H9 (cell line): ENCODE measurements at regions not wholly inside any gene's neighbourhood (a gene's known extent, or its start where the extent isn't known, plus 50 kb on each side); places are given as distances from the start of the nearest gene placed in this dataset.

ENCODE experiments used
- DNase-seq: peaks from one replicate; pipeline ENCODE4 v3.0.0-alpha.2; 2017
- H2AFZ ChIP-seq: one replicate; pipeline ENCODE4 v1.6.1; 2013; ENCODE audit warnings: mild to moderate bottlenecking, low read length, control low read depth, moderate library complexity
- H2AK5ac ChIP-seq: 2 replicates; pipeline ENCODE4 v1.6.1; 2013; ENCODE audit warnings: low read length, control low read depth, mixed read lengths; ENCODE audit not compliant: insufficient read length
- H2BK120ac ChIP-seq: one replicate; pipeline ENCODE4 v1.6.1; 2013; ENCODE audit warnings: low read depth, mild to moderate bottlenecking, low read length, control low read depth, inconsistent platforms; ENCODE audit not compliant: poor library complexity, severe bottlenecking
- H2BK12ac ChIP-seq: 2 replicates; pipeline ENCODE4 v1.6.1; 2013; ENCODE audit warnings: low read length, control low read depth, mixed read lengths, low read depth; ENCODE audit not compliant: insufficient read length
- H2BK15ac ChIP-seq: 2 replicates; pipeline ENCODE4 v1.6.1; 2013; ENCODE audit warnings: low read depth, low read length, control low read depth
- H2BK20ac ChIP-seq: one replicate; pipeline ENCODE4 v1.6.1; 2013; ENCODE audit warnings: low read depth, mild to moderate bottlenecking, low read length, control low read depth, inconsistent platforms; ENCODE audit not compliant: poor library complexity, severe bottlenecking
- H2BK5ac ChIP-seq: 2 replicates; pipeline ENCODE4 v1.6.1; 2013; ENCODE audit warnings: low read length, control low read depth, mixed read lengths; ENCODE audit not compliant: insufficient read length
- H3K14ac ChIP-seq: 2 replicates; pipeline ENCODE4 v1.6.1; 2013; ENCODE audit warnings: low read length, control low read depth; ENCODE audit not compliant: insufficient read depth
- H3K18ac ChIP-seq: 2 replicates; pipeline ENCODE4 v1.6.1; 2013; ENCODE audit warnings: low read depth, mild to moderate bottlenecking, mixed read lengths, low read length, control low read depth; ENCODE audit not compliant: insufficient read length
- H3K23ac ChIP-seq: 2 replicates; pipeline ENCODE4 v1.6.1; 2013; ENCODE audit warnings: low read length, control low read depth, mixed read lengths, low read depth; ENCODE audit not compliant: insufficient read length
- H3K23me2 ChIP-seq: 2 replicates; pipeline ENCODE4 v1.6.1; 2013; ENCODE audit warnings: low read depth, mild to moderate bottlenecking, mixed read lengths, low read length, control low read depth; ENCODE audit not compliant: insufficient read length, poor library complexity, severe bottlenecking
- H3K27ac ChIP-seq: 2 replicates; pipeline ENCODE4 v1.5.1; 2013; ENCODE audit warnings: low read length, control low read depth, mixed read lengths, low read depth; ENCODE audit not compliant: insufficient read length
- H3K27me3 ChIP-seq: 2 replicates; pipeline ENCODE4 v1.6.1; 2013; ENCODE audit warnings: low read length, control low read depth, inconsistent platforms; ENCODE audit not compliant: insufficient read depth
- H3K4ac ChIP-seq: 2 replicates; pipeline ENCODE4 v1.6.1; 2013; ENCODE audit warnings: low read depth, mild to moderate bottlenecking, control low read depth, inconsistent platforms, low read length, moderate library complexity
- H3K4me1 ChIP-seq: 2 replicates; pipeline ENCODE4 v1.6.1; 2013; ENCODE audit warnings: low read length, control low read depth, inconsistent platforms; ENCODE audit not compliant: insufficient read depth
- H3K4me2 ChIP-seq: 2 replicates; pipeline ENCODE4 v1.6.1; 2013; ENCODE audit warnings: low read length, control low read depth, mixed read lengths; ENCODE audit not compliant: insufficient read length, insufficient read depth
- H3K56ac ChIP-seq: 2 replicates; pipeline ENCODE4 v1.6.1; 2013; ENCODE audit warnings: low read depth, mild to moderate bottlenecking, mixed read lengths, low read length, control low read depth; ENCODE audit not compliant: insufficient read length
- H3K79me1 ChIP-seq: 2 replicates; pipeline ENCODE4 v1.6.1; 2013; ENCODE audit warnings: low read depth, mild to moderate bottlenecking, moderate library complexity, low read length, control low read depth, inconsistent platforms; ENCODE audit not compliant: insufficient read depth, poor library complexity, severe bottlenecking
- H3K79me2 ChIP-seq: 2 replicates; pipeline ENCODE4 v1.6.1; 2013; ENCODE audit warnings: low read length, control low read depth, inconsistent platforms; ENCODE audit not compliant: insufficient read depth
- H3K9ac ChIP-seq: 2 replicates; pipeline ENCODE4 v1.6.1; 2013; ENCODE audit warnings: low read length, control low read depth, mixed read lengths; ENCODE audit not compliant: insufficient read length; ENCODE audit errors: extremely low read depth
- H3K9me3 ChIP-seq: one replicate; pipeline ENCODE4 v1.6.1; 2013; ENCODE audit warnings: low read depth, low read length, inconsistent platforms; ENCODE audit not compliant: control insufficient read depth
- H3T11ph ChIP-seq: one replicate; pipeline ENCODE4 v1.6.1; 2013; ENCODE audit warnings: mild to moderate bottlenecking, low read length, control low read depth, inconsistent platforms
- H4K20me1 ChIP-seq: one replicate; pipeline ENCODE4 v1.6.1; 2013; ENCODE audit not compliant: control insufficient read depth, insufficient read length, insufficient read depth
- H4K5ac ChIP-seq: 2 replicates; pipeline ENCODE4 v1.6.1; 2013; ENCODE audit warnings: low read depth, mild to moderate bottlenecking, mixed read lengths, low read length, control low read depth; ENCODE audit not compliant: insufficient read length
- H4K8ac ChIP-seq: replicated peaks from 2 replicates; pipeline ENCODE4 v1.6.1; 2013; ENCODE audit warnings: low read length, control low read depth, mixed read lengths, low read depth; ENCODE audit not compliant: insufficient read length
- H4K91ac ChIP-seq: 2 replicates; pipeline ENCODE4 v1.6.1; 2013; ENCODE audit warnings: low read depth, mild to moderate bottlenecking, moderate library complexity, mixed read lengths, low read length, control low read depth; ENCODE audit not compliant: insufficient read length
- H3K27ac Mint-ChIP-seq, 3 experiments: 2 replicates in 2 of 3; 3 replicates in 1 of 3; pipeline ENCODE4 v1.8.0; 2020 to 2021; ENCODE audit warnings: mixed read lengths in 3 of 3, mild to moderate bottlenecking in 1 of 3, moderate library complexity in 1 of 3
- H3K27me3 Mint-ChIP-seq: 2 replicates; pipeline ENCODE4 v1.8.0; 2021; ENCODE audit warnings: low read depth, mild to moderate bottlenecking, moderate library complexity, mixed read lengths
- H3K36me3 Mint-ChIP-seq, 3 experiments: 2 replicates in 2 of 3; 3 replicates in 1 of 3; pipeline ENCODE4 v1.8.0; 2020 to 2021; ENCODE audit warnings: low read depth in 3 of 3, mixed read lengths in 3 of 3; ENCODE audit not compliant: insufficient read depth in 1 of 3
- H3K4me1 Mint-ChIP-seq, 2 experiments: 2 replicates each; pipeline ENCODE4 v1.8.0; 2020; ENCODE audit warnings: mixed read lengths in 2 of 2
- H3K4me3 Mint-ChIP-seq, 2 experiments: 2 replicates in 1 of 2; 3 replicates in 1 of 2; pipeline ENCODE4 v1.8.0; 2020 to 2021; ENCODE audit warnings: mild to moderate bottlenecking in 2 of 2, mixed read lengths in 2 of 2, moderate library complexity in 1 of 2
- H3K9me3 Mint-ChIP-seq, 2 experiments: 2 replicates in 1 of 2; 3 replicates in 1 of 2; pipeline ENCODE4 v1.8.0; 2020; ENCODE audit warnings: mild to moderate bottlenecking in 2 of 2, mixed read lengths in 2 of 2, moderate library complexity in 1 of 2
- CTCF ChIP-seq: fragments of 200-600 bp; sonication (generic); conservative IDR thresholded peaks from 3 replicates; pipeline ENCODE4 v1.8.0; 2021; ENCODE audit warnings: antibody characterized with exemption, mild to moderate bottlenecking
- WGBS: extraction: QIAGEN DNeasy Blood & Tissue Kit; methylation state at CpG from one replicate; pipeline ENCODE4 v1.1.7; 2013; ENCODE audit warnings: missing lambda C conversion rate, low lambda C conversion rate, mixed read lengths; ENCODE audit not compliant: insufficient read length; ENCODE audit errors: extremely low coverage; 5-methylcytosine and 5-hydroxymethylcytosine counted together

- H3K9ac ChIP-seq: no peak overlapping the region
- no peak overlapping the region for H2BK12ac ChIP-seq
- H3K27ac ChIP-seq: no peak overlapping the region
- peaks cover 1% of the 10 kb centered on the region; the same call in 1 of the 2 replicates for H3K27me3 Mint-ChIP-seq
- no peak overlapping the region for H3K56ac ChIP-seq
- no peaks in the 10 kb centered on the region for H3K79me1 ChIP-seq
- H4K20me1 ChIP-seq: no peaks in the 10 kb centered on the region
- H3K36me3 Mint-ChIP-seq: no peaks in the 10 kb centered on the region; a peak in 1 of 7 replicates
- H3K27me3 ChIP-seq: no peaks in the 10 kb centered on the region
- H3K4me1 ChIP-seq: no peaks in the 10 kb centered on the region
- H4K91ac ChIP-seq: no peak overlapping the region
- H3T11ph ChIP-seq: no peak overlapping the region
- no peak overlapping the region for H3K18ac ChIP-seq
- H3K9me3 ChIP-seq: no peaks in the 10 kb centered on the region
- no peak overlapping the region for H2BK20ac ChIP-seq
- no peak overlapping the region for H2AFZ ChIP-seq
- H3K27ac Mint-ChIP-seq: no peak overlapping the region
- H3K4me2 ChIP-seq: no peak overlapping the region
- no peak overlapping the region for H3K4me3 Mint-ChIP-seq
- TF ChIP-seq CTCF: no peak
- H3K23me2 ChIP-seq: no peaks in the 10 kb centered on the region
- H2BK120ac ChIP-seq: no peak overlapping the region
- H3K9me3 Mint-ChIP-seq: no peaks in the 10 kb centered on the region
- no peaks in the 10 kb centered on the region for H3K79me2 ChIP-seq
- no peak overlapping the region for H3K14ac ChIP-seq
- H3K4me1 Mint-ChIP-seq: peaks cover 4 to 14% of the 10 kb centered on the region in 2 experiments; a peak in 3 of 4 replicates
- WGBS: no CpG with 5 or more reads among the region's 5 CpGs
- no peak overlapping the region for H3K23ac ChIP-seq
- DNase-seq: no peak
- H4K8ac ChIP-seq: no peak overlapping the region
- H2BK5ac ChIP-seq: no peak overlapping the region
- no peak overlapping the region for H2AK5ac ChIP-seq
- H3K4ac ChIP-seq: no peak overlapping the region
- no peak overlapping the region for H2BK15ac ChIP-seq
- no peak overlapping the region for H4K5ac ChIP-seq
Measured at GRCh38 chr9:135189497-135189896, 102.0 kb downstream of the OLFM1 start.
